Retinal pigment epithelial cell (primary cell): ENCODE measurements at regions not wholly inside any gene's neighbourhood (a gene's known extent, or its start where the extent isn't known, plus 50 kb on each side); places are given as distances from the start of the nearest gene placed in this dataset.

ENCODE experiments used
- DNase-seq: peaks from one replicate; pipeline ENCODE4 v3.0.0-alpha.2; 2010; ENCODE audit warnings: low read depth
- H3K4me3 ChIP-seq: 2 replicates; pipeline ENCODE4 v1.5.1; 2011; ENCODE audit warnings: mild to moderate bottlenecking, low read length, control low read depth, moderate library complexity
- TF ChIP-seq, protein P1 (sequence below): conservative IDR thresholded peaks from 2 replicates; pipeline ENCODE4 v1.5.1; 2011; ENCODE audit warnings: low read depth, low read length, control low read depth, inconsistent platforms

DNA sequence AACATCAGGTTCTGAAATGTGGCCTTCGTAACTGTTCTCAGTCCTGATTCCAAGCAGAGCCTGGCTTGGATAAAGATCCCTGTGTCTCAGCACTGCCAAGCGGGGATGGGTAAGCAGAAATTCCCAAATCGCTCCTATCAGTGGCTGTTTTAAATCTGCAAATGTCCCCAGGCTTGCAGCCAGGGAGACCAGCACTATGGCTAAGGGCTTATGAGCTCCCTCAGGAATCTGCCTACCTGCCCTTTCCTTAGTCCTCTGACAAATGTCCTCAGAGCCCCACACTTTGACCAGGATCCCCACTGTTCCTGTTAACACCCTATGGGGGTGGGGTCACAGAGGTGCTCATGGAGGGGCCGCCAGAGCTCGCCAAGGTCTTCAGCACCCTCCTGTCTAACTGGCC is 1062.8 kb downstream of the UQCRFS1 start:
- TF ChIP-seq, protein P1, sequence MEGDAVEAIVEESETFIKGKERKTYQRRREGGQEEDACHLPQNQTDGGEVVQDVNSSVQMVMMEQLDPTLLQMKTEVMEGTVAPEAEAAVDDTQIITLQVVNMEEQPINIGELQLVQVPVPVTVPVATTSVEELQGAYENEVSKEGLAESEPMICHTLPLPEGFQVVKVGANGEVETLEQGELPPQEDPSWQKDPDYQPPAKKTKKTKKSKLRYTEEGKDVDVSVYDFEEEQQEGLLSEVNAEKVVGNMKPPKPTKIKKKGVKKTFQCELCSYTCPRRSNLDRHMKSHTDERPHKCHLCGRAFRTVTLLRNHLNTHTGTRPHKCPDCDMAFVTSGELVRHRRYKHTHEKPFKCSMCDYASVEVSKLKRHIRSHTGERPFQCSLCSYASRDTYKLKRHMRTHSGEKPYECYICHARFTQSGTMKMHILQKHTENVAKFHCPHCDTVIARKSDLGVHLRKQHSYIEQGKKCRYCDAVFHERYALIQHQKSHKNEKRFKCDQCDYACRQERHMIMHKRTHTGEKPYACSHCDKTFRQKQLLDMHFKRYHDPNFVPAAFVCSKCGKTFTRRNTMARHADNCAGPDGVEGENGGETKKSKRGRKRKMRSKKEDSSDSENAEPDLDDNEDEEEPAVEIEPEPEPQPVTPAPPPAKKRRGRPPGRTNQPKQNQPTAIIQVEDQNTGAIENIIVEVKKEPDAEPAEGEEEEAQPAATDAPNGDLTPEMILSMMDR = no peak
- DNase-seq = no peak
- H3K4me3 ChIP-seq = no peak overlapping the region

GRCh38 chr19:28148554-28148953 is 1064.4 kb downstream of the UQCRFS1 start:
- DNase-seq = no peak
- no peak overlapping the region for H3K4me3 ChIP-seq
- TF ChIP-seq, protein P1 = no peak

GRCh38 chr19:28142258-28142657 is 1070.7 kb downstream of the UQCRFS1 start:
- DNase-seq = no peak
- TF ChIP-seq, protein P1 = no peak
- H3K4me3 ChIP-seq = no peak overlapping the region

DNA sequence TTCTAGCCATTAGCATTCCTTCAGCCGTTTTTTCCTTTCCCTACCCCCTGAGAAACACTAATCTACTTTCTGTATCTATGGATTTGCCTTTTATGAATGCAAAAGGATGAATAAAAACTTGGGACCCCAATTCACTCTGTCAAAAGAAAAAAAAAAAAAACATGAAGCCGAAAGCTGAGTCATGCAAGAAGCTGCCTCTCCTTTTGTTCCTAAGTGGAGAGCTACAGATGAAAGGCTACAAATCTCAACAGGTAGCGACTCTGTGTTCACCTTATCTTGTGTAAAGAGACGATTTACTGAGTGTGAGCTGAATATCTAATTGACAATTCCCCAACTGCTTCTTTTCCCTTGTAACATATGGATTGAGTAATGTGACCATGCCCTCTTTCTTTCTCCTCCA is 1072.8 kb downstream of the UQCRFS1 start:
- no peak overlapping the region for H3K4me3 ChIP-seq
- TF ChIP-seq, protein P1 = no peak
- DNase-seq = no peak

DNA sequence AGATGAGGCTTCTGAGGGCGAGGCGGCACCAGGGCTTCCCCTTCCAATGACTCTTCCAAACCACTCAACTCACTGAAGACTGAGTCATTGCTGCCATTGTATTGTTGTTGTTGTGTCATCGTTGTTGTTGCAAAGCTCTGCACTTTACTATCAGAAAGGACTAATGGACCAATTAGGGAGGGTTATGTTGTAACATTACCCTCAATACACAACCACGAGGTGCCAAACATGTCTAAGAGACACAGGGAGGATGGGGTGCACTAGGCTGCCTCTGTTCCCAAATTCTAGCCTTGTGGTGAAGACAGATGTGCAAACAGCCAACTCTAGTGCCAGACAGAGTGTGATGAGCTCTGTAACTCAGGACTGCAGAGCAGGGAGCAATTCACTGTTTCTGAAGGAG is 1075.2 kb downstream of the UQCRFS1 start:
- no peak for DNase-seq
- TF ChIP-seq, protein P1 = no peak
- no peak overlapping the region for H3K4me3 ChIP-seq

GRCh38 chr19:28136796-28137195 is 1076.2 kb downstream of the UQCRFS1 start:
- DNase-seq = no peak
- TF ChIP-seq, protein P1 = no peak
- H3K4me3 ChIP-seq = no peak overlapping the region

DNA sequence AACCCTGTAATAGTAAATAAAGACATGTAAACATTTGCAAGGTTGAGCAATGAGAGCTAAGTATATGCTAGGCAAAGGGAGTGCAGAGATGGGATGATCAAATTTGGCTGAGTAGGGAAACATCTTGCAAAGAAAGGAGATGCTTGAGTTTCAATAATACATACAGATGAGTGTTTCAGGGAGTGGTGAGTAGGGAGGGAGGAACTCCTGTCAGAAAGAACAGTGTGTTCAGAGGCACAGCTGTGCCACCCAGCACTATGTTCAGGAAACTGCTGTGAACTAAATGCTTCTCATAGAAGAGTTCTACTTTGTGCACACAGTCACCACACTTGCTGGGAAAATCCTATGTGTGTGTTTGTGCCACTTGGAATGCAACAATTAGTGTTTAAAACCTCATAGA is 1077.1 kb downstream of the UQCRFS1 start:
- H3K4me3 ChIP-seq = no peak overlapping the region
- no peak for DNase-seq
- TF ChIP-seq, protein P1 = no peak
